Osteoblast (primary cell): ENCODE measurements at regions not wholly inside any gene's neighbourhood (a gene's known extent, or its start where the extent isn't known, plus 50 kb on each side); places are given as distances from the start of the nearest gene placed in this dataset.

Source experiments
- DNase-seq: peaks from one replicate; pipeline ENCODE4 v3.0.0; 2011; ENCODE audit warnings: low spot score, mixed read lengths; ENCODE audit not compliant: insufficient read length; ENCODE audit errors: missing footprints
- H2AFZ ChIP-seq: 2 replicates; pipeline ENCODE4 v1.6.0; 2011; ENCODE audit warnings: mild to moderate bottlenecking, low read length
- H3K27ac ChIP-seq: 2 replicates; pipeline ENCODE4 v1.5.1; 2011; ENCODE audit warnings: mild to moderate bottlenecking, low read depth, low read length, moderate library complexity
- H3K27me3 ChIP-seq: 2 replicates; pipeline ENCODE4 v1.6.0; 2012; ENCODE audit warnings: mild to moderate bottlenecking, control low read depth, inconsistent platforms, low read length, moderate library complexity; ENCODE audit not compliant: insufficient read depth
- H3K36me3 ChIP-seq: 2 replicates; pipeline ENCODE4 v1.5.1; 2011; ENCODE audit warnings: mild to moderate bottlenecking, low read length, control low read depth, moderate library complexity; ENCODE audit not compliant: insufficient read depth
- H3K4me1 ChIP-seq: 2 replicates; pipeline ENCODE4 v1.5.1; 2011; ENCODE audit warnings: mild to moderate bottlenecking, low read length, control low read depth, moderate library complexity; ENCODE audit not compliant: insufficient read depth
- H3K4me2 ChIP-seq: 2 replicates; pipeline ENCODE4 v1.6.0; 2011; ENCODE audit warnings: mild to moderate bottlenecking, low read length; ENCODE audit not compliant: insufficient read depth
- H3K4me3 ChIP-seq: fragments of 200-600 bp; sonication (generic); 3 replicates; pipeline ENCODE4 v1.5.1; 2012; ENCODE audit warnings: mild to moderate bottlenecking, low read length, inconsistent platforms; ENCODE audit not compliant: insufficient read depth
- H3K79me2 ChIP-seq: 2 replicates; pipeline ENCODE4 v1.6.0; 2012; ENCODE audit warnings: mild to moderate bottlenecking, low read length, control low read depth, inconsistent platforms; ENCODE audit not compliant: insufficient read depth
- H3K9me3 ChIP-seq: 2 replicates; pipeline ENCODE4 v1.5.1; 2011; ENCODE audit warnings: low read depth, low read length, control low read depth
- H4K20me1 ChIP-seq: 2 replicates; pipeline ENCODE4 v1.6.0; 2012; ENCODE audit warnings: mild to moderate bottlenecking, low read length, control low read depth; ENCODE audit not compliant: insufficient read depth
- CTCF ChIP-seq: IDR thresholded peaks from 2 replicates; pipeline ENCODE4 v1.5.1; 2011; ENCODE audit warnings: mild to moderate bottlenecking, low read depth, low read length, moderate library complexity; ENCODE audit errors: extremely low read depth

- H3K4me2 ChIP-seq, result no peak overlapping the region
- H3K36me3 ChIP-seq, result no peaks in the 10 kb centered on the region
- no peaks in the 10 kb centered on the region for H4K20me1 ChIP-seq
- H3K79me2 ChIP-seq, result no peaks in the 10 kb centered on the region
- no peak for TF ChIP-seq CTCF
- no peaks in the 10 kb centered on the region for H3K9me3 ChIP-seq
- H3K27me3 ChIP-seq, result no peaks in the 10 kb centered on the region
- DNase-seq, result no peak
- no peak overlapping the region for H2AFZ ChIP-seq
- H3K27ac ChIP-seq, result no peak overlapping the region
- H3K4me1 ChIP-seq, result no peaks in the 10 kb centered on the region
- H3K4me3 ChIP-seq, result no peak overlapping the region
Measured at GRCh38 chr9:1707291-1707690, 307.9 kb upstream of the SMARCA2 start.

DNA sequence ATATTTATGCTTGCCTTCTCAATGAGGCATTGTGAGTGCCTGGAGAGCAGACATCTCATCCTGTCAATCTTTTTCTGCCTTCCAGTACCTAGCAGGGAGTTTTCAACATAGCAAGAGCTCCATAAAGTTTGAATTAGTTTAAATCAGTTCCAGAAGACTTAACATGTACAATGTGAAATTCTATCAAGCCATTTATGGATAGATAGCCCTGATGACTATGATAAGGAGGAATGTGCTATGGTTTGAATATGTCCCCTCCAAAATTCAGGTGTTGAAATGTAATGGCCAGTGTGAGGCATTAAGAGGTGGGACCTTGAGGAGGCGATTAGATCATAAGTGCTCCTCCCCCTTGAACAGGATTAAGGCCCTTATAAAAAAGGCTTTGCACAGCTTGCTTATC, 306.9 kb upstream of the SMARCA2 start:
- Histone ChIP-seq H3K4me3 (no peak overlapping the region), H4K20me1 (no peaks in the 10 kb centered on the region), H2AFZ (no peak overlapping the region), H3K9me3 (no peaks in the 10 kb centered on the region), H3K4me1 (no peaks in the 10 kb centered on the region), H3K79me2 (no peaks in the 10 kb centered on the region), H3K4me2 (no peak overlapping the region), H3K36me3 (no peaks in the 10 kb centered on the region), H3K27ac (no peak overlapping the region), H3K27me3 (no peaks in the 10 kb centered on the region)
- no peak for TF ChIP-seq CTCF
- DNase-seq, result no peak

DNA sequence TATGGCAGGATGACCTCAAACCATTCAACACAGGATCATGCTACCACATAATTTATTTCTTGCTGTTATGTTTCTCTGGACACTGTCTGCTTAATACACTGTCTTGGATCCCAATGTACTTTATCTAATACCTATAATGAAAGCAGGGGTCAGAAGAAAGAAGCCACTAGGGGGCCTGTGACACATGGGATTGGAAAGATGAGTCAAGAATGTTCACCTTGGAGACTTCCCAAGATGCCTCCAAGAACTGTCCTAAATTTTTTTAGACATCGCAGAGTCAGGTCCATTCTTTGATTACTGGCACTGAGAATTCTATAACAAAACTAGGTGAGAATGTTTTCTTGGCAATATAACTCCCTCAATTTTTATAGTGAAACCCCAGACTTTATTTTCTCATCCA, 305.8 kb upstream of the SMARCA2 start:
- no peak overlapping the region for H2AFZ ChIP-seq
- H3K27ac ChIP-seq, result no peak overlapping the region
- H4K20me1 ChIP-seq, result no peaks in the 10 kb centered on the region
- no peak overlapping the region for H3K4me3 ChIP-seq
- H3K9me3 ChIP-seq, result no peaks in the 10 kb centered on the region
- no peaks in the 10 kb centered on the region for H3K27me3 ChIP-seq
- no peaks in the 10 kb centered on the region for H3K79me2 ChIP-seq
- no peaks in the 10 kb centered on the region for H3K36me3 ChIP-seq
- no peak for DNase-seq
- no peaks in the 10 kb centered on the region for H3K4me1 ChIP-seq
- H3K4me2 ChIP-seq, result no peak overlapping the region
- TF ChIP-seq CTCF, result no peak

DNA sequence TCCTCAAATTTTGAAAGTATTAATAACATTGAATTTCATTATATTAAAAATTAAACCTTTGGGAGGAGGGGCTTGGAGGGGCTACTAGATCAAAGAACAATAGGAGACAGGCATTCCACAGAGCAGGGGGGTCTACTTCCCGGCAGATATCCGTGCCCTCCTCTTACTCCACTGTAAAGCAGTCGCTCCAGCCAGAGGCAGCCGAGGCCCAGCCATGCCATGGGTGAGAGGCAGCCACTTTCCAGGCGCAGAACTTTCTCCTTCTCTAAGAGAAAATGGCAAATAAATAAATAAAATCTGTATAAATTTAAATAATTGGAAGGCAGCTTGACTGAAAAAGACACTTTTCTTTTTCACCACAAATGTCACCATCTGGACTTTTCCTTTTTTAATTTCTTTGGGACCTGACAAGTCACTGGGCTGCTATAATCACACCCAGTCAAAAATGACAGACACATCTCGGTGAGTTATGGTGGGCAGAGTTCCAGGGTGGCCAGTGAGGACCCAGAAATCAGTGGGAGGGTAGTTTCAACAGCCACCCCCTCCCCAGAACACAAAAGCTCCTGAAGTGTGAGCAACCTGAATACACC, 302.2 kb upstream of the SMARCA2 start:
- no peaks in the 10 kb centered on the region for H3K4me1 ChIP-seq
- no peaks in the 10 kb centered on the region for H3K27me3 ChIP-seq
- no peaks in the 10 kb centered on the region for H3K79me2 ChIP-seq
- H3K9me3 ChIP-seq, result no peaks in the 10 kb centered on the region
- no peak overlapping the region for H3K4me2 ChIP-seq
- no peak for TF ChIP-seq CTCF
- H3K4me3 ChIP-seq, result no peak overlapping the region
- no peak overlapping the region for H2AFZ ChIP-seq
- no peaks in the 10 kb centered on the region for H4K20me1 ChIP-seq
- no peak overlapping the region for H3K27ac ChIP-seq
- no peaks in the 10 kb centered on the region for H3K36me3 ChIP-seq
- no peak for DNase-seq
